A673 (cell line): ENCODE measurements at regions not wholly inside any gene's neighbourhood (a gene's known extent, or its start where the extent isn't known, plus 50 kb on each side); places are given as distances from the start of the nearest gene placed in this dataset.

Experiments
- CTCF ChIP-seq: fragments of 300-800, 200-600 bp; sonication (generic); conservative IDR thresholded peaks from 2 replicates; pipeline ENCODE4 v1.5.1; 2017; ENCODE audit warnings: low read depth, mild to moderate bottlenecking, antibody characterized with exemption, low read length, moderate library complexity, mixed read lengths
- EZH2 ChIP-seq: fragments of 200-600 bp; sonication (generic); IDR thresholded peaks from 2 replicates; pipeline ENCODE4 v1.6.1; 2017; ENCODE audit warnings: borderline replicate concordance, low read depth, mild to moderate bottlenecking, mixed read lengths, antibody characterized with exemption, low read length; ENCODE audit not compliant: poor library complexity, severe bottlenecking

- no peak for TF ChIP-seq CTCF
- TF ChIP-seq EZH2 = no peak
Measured at GRCh38 chr2:189274361-189274760, 94.8 kb upstream of the COL5A2 start.
